K562 (cell line): ENCODE measurements at regions not wholly inside any gene's neighbourhood (a gene's known extent, or its start where the extent isn't known, plus 50 kb on each side); places are given as distances from the start of the nearest gene placed in this dataset.

ENCODE experiments used
- ATAC-seq: fragments of 200-7000 bp; cut with Tn5 transposase; 3 replicates; pipeline ENCODE4 v1.9.1; 2020; ENCODE audit warnings: moderate library complexity
- BruUV-seq: library from RNA; stranded (reverse); fragments of 400-500 nt; replicated peaks from 2 replicates; lab custom pipeline; 2021; lab: Mats Ljungman, UMichigan
- CTCF ChIA-PET: fragments of 300-600 bp; formaldehyde crosslinking; extraction: SDS; loops from one replicate; lab custom pipeline; 2021; ENCODE audit warnings: low intra/inter-chr PET ratio; lab: Yijun Ruan, JAX
- POLR2A ChIA-PET: fragments of 300-600, 350-650 bp; sonication (Branson Sonifier 250); formaldehyde crosslinking; extraction: SDS; loops from one replicate; lab custom pipeline; 2021; ENCODE audit warnings: antibody characterized with exemption, inconsistent platforms; lab: Yijun Ruan, JAX
- DNase-seq, 4 experiments: peaks; one replicate each; pipeline versions ENCODE4 v3.0.0 to v3.0.0-alpha.2; 2011 to 2018; ENCODE audit warnings: low spot score in 3 of 4, mixed read lengths in 3 of 4; ENCODE audit errors: extremely low read depth in 1 of 4
- FAIRE-seq: peaks from 2 replicates; lab custom pipeline; 2011; peaks lifted over from hg19 to GRCh38; lab: Jason Lieb, UNC
- H2AFZ ChIP-seq: 2 replicates; pipeline ENCODE4 v1.6.0; 2011; ENCODE audit warnings: low read depth, low read length, control low read depth, inconsistent platforms
- H3K27ac ChIP-seq: fragments of 200-600 bp; 3 replicates; pipeline ENCODE4 v1.8.0; 2011; ENCODE audit warnings: low read depth, mild to moderate bottlenecking, control low read depth, inconsistent platforms, low read length, moderate library complexity, mixed read lengths; ENCODE audit errors: extremely low read depth
- H3K27me3 ChIP-seq, 2 experiments: fragments of 300-600 bp in 1 of 2; 2 replicates in 1 of 2; 3 replicates in 1 of 2; pipeline versions ENCODE4 v1.6.0 to v1.8.0; 2011; ENCODE audit warnings: inconsistent platforms in 2 of 2, low read length in 2 of 2, mild to moderate bottlenecking in 1 of 2, mixed read lengths in 1 of 2, moderate library complexity in 1 of 2; ENCODE audit not compliant: control insufficient read depth in 2 of 2, insufficient read depth in 2 of 2
- H3K36me3 ChIP-seq: fragments of 300-600 bp; 3 replicates; pipeline ENCODE4 v1.8.0; 2011; ENCODE audit warnings: mild to moderate bottlenecking, low read length, inconsistent platforms; ENCODE audit not compliant: control insufficient read depth, insufficient read depth
- H3K4me1 ChIP-seq, 2 experiments: fragments of 200-600 bp in 1 of 2; replicated peaks in 1 of 2; 2 replicates in 1 of 2; 3 replicates in 1 of 2; pipeline versions ENCODE4 v1.5.1 to v1.8.0; 2011; ENCODE audit warnings: inconsistent platforms in 2 of 2, low read length in 2 of 2, mild to moderate bottlenecking in 1 of 2, mixed read lengths in 1 of 2, moderate library complexity in 1 of 2; ENCODE audit not compliant: control insufficient read depth in 2 of 2, insufficient read depth in 2 of 2
- H3K4me2 ChIP-seq: 2 replicates; pipeline ENCODE4 v1.6.1; 2011; ENCODE audit warnings: low read length, control low read depth, inconsistent platforms, mixed read lengths; ENCODE audit not compliant: insufficient read depth
- H3K4me3 ChIP-seq: fragments of 200-600 bp; sonication (generic), shearing (Covaris generic); 2 replicates; pipeline ENCODE4 v1.5.1; 2016; ENCODE audit warnings: control low read depth, inconsistent platforms
- H3K79me2 ChIP-seq: fragments of 200-600 bp; 3 replicates; pipeline ENCODE4 v1.8.0; 2011; ENCODE audit warnings: low read length, inconsistent platforms; ENCODE audit not compliant: control insufficient read depth, insufficient read depth
- H3K9ac ChIP-seq, 2 experiments: 2 replicates each; pipeline versions ENCODE4 v1.6.0 to v1.6.1; 2011; ENCODE audit warnings: low read depth in 2 of 2, low read length in 2 of 2, control low read depth in 1 of 2, inconsistent platforms in 1 of 2, mild to moderate bottlenecking in 1 of 2, mixed read lengths in 1 of 2; ENCODE audit not compliant: insufficient read depth in 1 of 2
- H3K9me1 ChIP-seq: one replicate; pipeline ENCODE4 v1.6.0; 2011; ENCODE audit warnings: inconsistent platforms, mild to moderate bottlenecking, low read length, moderate library complexity; ENCODE audit not compliant: control insufficient read depth, insufficient read depth
- H3K9me3 ChIP-seq: replicated peaks from 2 replicates; pipeline ENCODE4 v1.5.1; 2011; ENCODE audit warnings: low read depth, low read length, inconsistent platforms; ENCODE audit not compliant: control insufficient read depth, insufficient read depth
- H4K20me1 ChIP-seq: replicated peaks from 2 replicates; pipeline ENCODE4 v1.6.1; 2011; ENCODE audit warnings: low read length, inconsistent platforms, mixed read lengths; ENCODE audit not compliant: control insufficient read depth, insufficient read depth
- ARID1B ChIP-seq: fragments of 450-650 bp; IDR thresholded peaks from 2 replicates; pipeline ENCODE4 v1.6.1; 2016; ENCODE audit warnings: antibody characterized with exemption, mild to moderate bottlenecking, inconsistent platforms
- BHLHE40 ChIP-seq: IDR thresholded peaks from 2 replicates; pipeline ENCODE4 v1.6.1; 2011; ENCODE audit warnings: low read length, improper control_type of control experiment
- CBFA2T3 ChIP-seq: fragments of 450-650 bp; IDR thresholded peaks from 2 replicates; pipeline ENCODE4 v1.6.1; 2017
- CXXC5 ChIP-seq: fragments of 250-450 bp; sonication (Bioruptor Pico); IDR thresholded peaks from 2 replicates; pipeline ENCODE4 v1.8.0; 2022; ENCODE audit warnings: inconsistent platforms, mild to moderate bottlenecking, moderate library complexity
- ELF4 ChIP-seq: fragments of 450-650 bp; formaldehyde crosslinking; IDR thresholded peaks from 2 replicates; pipeline ENCODE4 v1.4.0; 2022; ENCODE audit warnings: missing genetic modification characterization
- GTF2E2 ChIP-seq: fragments of 200-800 bp; sonication (Bioruptor generic); IDR thresholded peaks from 2 replicates; pipeline ENCODE4 v1.6.1; 2016; ENCODE audit warnings: missing genetic modification characterization, missing compliant biosample characterization
- KDM4B ChIP-seq, 2 experiments: fragments of 450-650 bp in 1 of 2; sonication (generic) in 1 of 2; IDR thresholded peaks; 2 replicates each; pipeline ENCODE4 v1.6.1; 2016 to 2017; ENCODE audit warnings: borderline replicate concordance in 2 of 2, antibody characterized with exemption in 1 of 2, low read depth in 1 of 2, mild to moderate bottlenecking in 1 of 2
- NFIC ChIP-seq: fragments of 450-650 bp; IDR thresholded peaks from 2 replicates; pipeline ENCODE4 v1.6.1; 2017; ENCODE audit warnings: mild to moderate bottlenecking, inconsistent platforms
- RNF2 ChIP-seq: sonication (generic); IDR thresholded peaks from 2 replicates; pipeline ENCODE4 v1.6.1; 2016
- STAT5A ChIP-seq: IDR thresholded peaks from 2 replicates; pipeline ENCODE4 v1.6.1; 2012; ENCODE audit warnings: low read length, inconsistent platforms, borderline replicate concordance
- TCF3 ChIP-seq: sonication (generic); formaldehyde crosslinking; IDR thresholded peaks from 2 replicates; pipeline ENCODE4 v1.4.0; 2020; ENCODE audit warnings: mild to moderate bottlenecking, missing genetic modification reagents
- ZBTB17 ChIP-seq: fragments of 450-650 bp; formaldehyde crosslinking; IDR thresholded peaks from 2 replicates; pipeline ENCODE4 v1.4.0; 2020; ENCODE audit warnings: mild to moderate bottlenecking
- WGBS: fragments of 100-300 bp; shearing (Covaris generic); methylation state at CpG from one replicate; pipeline ENCODE4 v1.1.6; 2016; ENCODE audit warnings: low coverage, mixed read lengths; ENCODE audit not compliant: insufficient coverage; ENCODE audit errors: missing lambda C conversion rate; 5-methylcytosine and 5-hydroxymethylcytosine counted together
- in situ Hi-C: fragments of 300-500 bp; cut with MboI; formaldehyde crosslinking; loops from 4 replicates; pipeline ENCODE4 v1.15.0; 2018; ENCODE audit warnings: inconsistent platforms, mixed read lengths
- intact Hi-C: fragments of 100-400 bp; cut with micrococcal nuclease; formaldehyde crosslinking; loops from 2 replicates; pipeline ENCODE4 v1.14.2; 2022
- TF ChIP-seq, protein P1 (sequence below): fragments of 250-450 bp; sonication (Bioruptor Pico); IDR thresholded peaks from 2 replicates; pipeline ENCODE4 v1.9.0; 2021; ENCODE audit warnings: mild to moderate bottlenecking, inconsistent platforms
- TF ChIP-seq, protein P2 (sequence below): sonication (generic); formaldehyde crosslinking; IDR thresholded peaks from 2 replicates; pipeline ENCODE4 v1.8.0; 2022; ENCODE audit warnings: missing genetic modification reagents, mild to moderate bottlenecking, moderate library complexity, borderline replicate concordance

DNA sequence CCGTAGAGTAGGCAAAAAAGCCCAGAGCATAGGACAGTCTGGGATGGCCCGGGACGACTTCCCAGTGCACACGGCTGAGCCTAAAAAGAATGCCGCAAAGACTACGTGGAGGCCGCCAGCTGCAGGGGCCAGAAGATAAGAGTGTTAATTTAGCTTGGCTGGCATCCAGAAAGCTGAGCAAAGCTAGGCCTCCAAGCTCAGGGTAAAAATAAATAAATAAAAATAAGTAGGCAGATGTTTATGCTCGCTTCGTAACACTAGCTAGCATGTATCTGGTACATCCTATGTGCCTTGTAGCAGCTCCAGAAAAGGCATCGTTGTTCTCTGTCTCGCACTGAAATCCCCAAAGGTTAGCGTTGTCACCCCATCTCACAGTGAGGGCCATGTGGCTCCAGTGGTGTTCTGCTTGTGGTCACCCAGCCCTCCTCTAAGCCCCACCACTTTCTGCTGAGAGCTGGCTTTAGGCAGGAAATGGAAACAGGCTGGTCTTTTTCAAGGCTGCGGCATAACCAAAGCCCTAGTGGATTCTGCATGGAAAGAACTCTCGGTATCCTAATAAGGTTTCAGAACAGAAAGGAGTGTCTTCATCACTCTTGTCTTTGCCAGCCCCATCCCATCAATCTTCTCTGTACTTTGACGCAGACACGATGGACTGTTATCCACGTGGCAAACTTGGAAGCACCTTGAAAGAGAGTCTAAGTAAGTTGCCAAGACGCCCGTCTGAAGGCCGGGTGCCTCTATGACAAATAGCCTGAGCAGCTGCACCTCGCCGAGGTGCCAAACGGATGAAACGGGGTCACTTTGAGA, 58.1 kb upstream of the MEF2A start:
- H3K9me1 ChIP-seq = no peaks in the 10 kb centered on the region
- CTCF ChIA-PET = no interaction called here
- in situ Hi-C loops (no loop called here), intact Hi-C loops (loop anchor here (10.0 kb wide), 1 partner anchor 197 kb away; no protein-coding TSS in a partner anchor)
- BruUV-seq = no TSS peak
- whole genome bisulfite sequencing = 2% methylated on average over 24 of the region's 24 CpGs
- H3K27me3 ChIP-seq = peaks cover 23 to 50% of the 10 kb centered on the region in 2 experiments
- H3K4me2 ChIP-seq = no peak overlapping the region
- H3K9me3 ChIP-seq = no peaks in the 10 kb centered on the region
- no peaks in the 10 kb centered on the region for H3K36me3 ChIP-seq
- H4K20me1 ChIP-seq = no peaks in the 10 kb centered on the region; the same call in 1 of the 2 replicates
- H2AFZ ChIP-seq = no peak overlapping the region
- ATAC-seq = peak; percentile 75
- TF ChIP-seq, protein P1, sequence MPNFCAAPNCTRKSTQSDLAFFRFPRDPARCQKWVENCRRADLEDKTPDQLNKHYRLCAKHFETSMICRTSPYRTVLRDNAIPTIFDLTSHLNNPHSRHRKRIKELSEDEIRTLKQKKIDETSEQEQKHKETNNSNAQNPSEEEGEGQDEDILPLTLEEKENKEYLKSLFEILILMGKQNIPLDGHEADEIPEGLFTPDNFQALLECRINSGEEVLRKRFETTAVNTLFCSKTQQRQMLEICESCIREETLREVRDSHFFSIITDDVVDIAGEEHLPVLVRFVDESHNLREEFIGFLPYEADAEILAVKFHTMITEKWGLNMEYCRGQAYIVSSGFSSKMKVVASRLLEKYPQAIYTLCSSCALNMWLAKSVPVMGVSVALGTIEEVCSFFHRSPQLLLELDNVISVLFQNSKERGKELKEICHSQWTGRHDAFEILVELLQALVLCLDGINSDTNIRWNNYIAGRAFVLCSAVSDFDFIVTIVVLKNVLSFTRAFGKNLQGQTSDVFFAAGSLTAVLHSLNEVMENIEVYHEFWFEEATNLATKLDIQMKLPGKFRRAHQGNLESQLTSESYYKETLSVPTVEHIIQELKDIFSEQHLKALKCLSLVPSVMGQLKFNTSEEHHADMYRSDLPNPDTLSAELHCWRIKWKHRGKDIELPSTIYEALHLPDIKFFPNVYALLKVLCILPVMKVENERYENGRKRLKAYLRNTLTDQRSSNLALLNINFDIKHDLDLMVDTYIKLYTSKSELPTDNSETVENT (CRISPR knock-in tag) = no peak
- TF ChIP-seq ARID1B (peak; percentile 41; the same call in 1 of the 2 replicates), CXXC5 (peak; percentile 62), CBFA2T3 (peak; percentile 20; the same call in 1 of the 2 replicates), KDM4B (IDR thresholded peaks at IDR 0.05; ENCODE audit: borderline replicate concordance in 2 of 2, low read depth in 1 of 2) (no peak), STAT5A (no peak), NFIC (peak; percentile 79), TCF3 (CRISPR knock-in tag) (0 out of 2 replicates have a peak, but pooled peaks have one; percentile 39), ZBTB17 (CRISPR knock-in tag) (no peak), ELF4 (CRISPR knock-in tag) (no peak), BHLHE40 (0 out of 2 replicates have a peak, but pooled peaks have one; percentile 26), GTF2E2 (tag) (no peak), RNF2 (no peak)
- TF ChIP-seq, protein P2, sequence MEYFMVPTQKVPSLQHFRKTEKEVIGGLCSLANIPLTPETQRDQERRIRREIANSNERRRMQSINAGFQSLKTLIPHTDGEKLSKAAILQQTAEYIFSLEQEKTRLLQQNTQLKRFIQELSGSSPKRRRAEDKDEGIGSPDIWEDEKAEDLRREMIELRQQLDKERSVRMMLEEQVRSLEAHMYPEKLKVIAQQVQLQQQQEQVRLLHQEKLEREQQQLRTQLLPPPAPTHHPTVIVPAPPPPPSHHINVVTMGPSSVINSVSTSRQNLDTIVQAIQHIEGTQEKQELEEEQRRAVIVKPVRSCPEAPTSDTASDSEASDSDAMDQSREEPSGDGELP (CRISPR knock-in tag) = peak; percentile 67; the same call in 1 of the 2 replicates
- peaks cover 4 to 7% of the 10 kb centered on the region in 2 experiments; a peak in 3 of 5 replicates for H3K4me1 ChIP-seq
- DNase-seq = peak in 2 of 4 experiments; percentile 29 to 42
- no peaks in the 10 kb centered on the region for H3K79me2 ChIP-seq
- no peak overlapping the region for H3K4me3 ChIP-seq
- POLR2A ChIA-PET = interaction anchor here (0.7 to 1.1 kb wide), 3 partner anchors 11 to 12 kb away, joined by 3 read pairs; no protein-coding TSS in a partner anchor
- no peak overlapping the region for H3K27ac ChIP-seq
- no peak for FAIRE-seq
- H3K9ac ChIP-seq = no peak overlapping the region
